Effector CD8-positive, alpha-beta T cell (primary cell): ENCODE measurements at regions not wholly inside any gene's neighbourhood (a gene's known extent, or its start where the extent isn't known, plus 50 kb on each side); places are given as distances from the start of the nearest gene placed in this dataset.
"Not testable (repeated sequence)": the region's sequence is repeated elsewhere in the genome, so short reads cannot be mapped to it uniquely, and the experiment has no call there.

Experiments used
- DNase-seq: peaks from one replicate; lab custom pipeline; 2025; lab: John Stamatoyannopoulos, UW

- DNase-seq, result no peak
These were observed 114.1 kb downstream of the RAB38 start for GRCh38 chr11:88061111-88061510.

- DNase-seq, result no peak
These were observed 115.9 kb downstream of the RAB38 start for GRCh38 chr11:88059326-88059725.

- no peak for DNase-seq
These were observed 123.8 kb downstream of the RAB38 start for GRCh38 chr11:88051396-88051795.

GRCh38 chr11:88050247-88050646, 125.0 kb downstream of the RAB38 start:
- no peak for DNase-seq

- not testable (repeated sequence) for DNase-seq
These were observed 130.0 kb downstream of the RAB38 start for GRCh38 chr11:88045288-88045687.

GRCh38 chr11:88044658-88045057, 130.6 kb downstream of the RAB38 start:
- not testable (repeated sequence) for DNase-seq

GRCh38 chr11:88043149-88043548, 132.1 kb downstream of the RAB38 start:
- no peak for DNase-seq

GRCh38 chr11:88042647-88043046, 132.6 kb downstream of the RAB38 start:
- DNase-seq, result no peak

GRCh38 chr11:88042238-88042637, 133.0 kb downstream of the RAB38 start:
- DNase-seq, result no peak

- DNase-seq, result no peak
These were observed 133.6 kb downstream of the RAB38 start for GRCh38 chr11:88041679-88042078.

- no peak for DNase-seq
These were observed 135.1 kb downstream of the RAB38 start for GRCh38 chr11:88040148-88040496.

GRCh38 chr11:88039476-88040147, 135.6 kb downstream of the RAB38 start:
- DNase-seq, result no peak

- no peak for DNase-seq
These were observed 137.2 kb downstream of the RAB38 start for GRCh38 chr11:88038063-88038462.

GRCh38 chr11:88036701-88037100, 138.5 kb downstream of the RAB38 start:
- no peak for DNase-seq

GRCh38 chr11:88035271-88035670, 140.0 kb downstream of the RAB38 start:
- no peak for DNase-seq

GRCh38 chr11:88017666-88018065, 157.6 kb downstream of the RAB38 start:
- no peak for DNase-seq

- peak; percentile 27 for DNase-seq
These were observed 158.7 kb downstream of the RAB38 start for GRCh38 chr11:88016392-88017170.

GRCh38 chr11:88015170-88015569, 160.1 kb downstream of the RAB38 start:
- DNase-seq, result no peak

- no peak for DNase-seq
These were observed 161.7 kb downstream of the RAB38 start for GRCh38 chr11:88013508-88014065.

GRCh38 chr11:88012456-88012855, 162.8 kb downstream of the RAB38 start:
- no peak for DNase-seq

GRCh38 chr11:87976009-87976408, 199.2 kb downstream of the RAB38 start:
- DNase-seq, result no peak

GRCh38 chr11:87974797-87975196, 200.4 kb downstream of the RAB38 start:
- DNase-seq, result no peak

GRCh38 chr11:87972133-87972532, 203.1 kb downstream of the RAB38 start:
- DNase-seq, result no peak
